Astrocyte (in vitro differentiated cells and primary cell): ENCODE measurements at regions not wholly inside any gene's neighbourhood (a gene's known extent, or its start where the extent isn't known, plus 50 kb on each side); places are given as distances from the start of the nearest gene placed in this dataset.
A peak's percentile ranks its signal among the peaks of the same experiment; 100 is the strongest.
"Not testable (repeated sequence)": the region's sequence is repeated elsewhere in the genome, so short reads cannot be mapped to it uniquely, and the experiment has no call there.

Source experiments
- DNase-seq: peaks from one replicate; pipeline ENCODE4 v3.0.0-alpha.2; 2010; ENCODE audit warnings: low read depth
- FAIRE-seq: peaks from 2 replicates; lab custom pipeline; 2011; peaks lifted over from hg19 to GRCh38; lab: Jason Lieb, UNC
- H2AFZ ChIP-seq: 2 replicates; pipeline ENCODE4 v1.6.0; 2012; ENCODE audit warnings: low read depth, low read length, inconsistent platforms
- H3K27ac ChIP-seq: 2 replicates; pipeline ENCODE4 v1.5.1; 2011; ENCODE audit warnings: low read depth, low read length, inconsistent platforms
- H3K27me3 ChIP-seq: 2 replicates; pipeline ENCODE4 v1.6.0; 2011; ENCODE audit warnings: low read length, inconsistent platforms; ENCODE audit not compliant: insufficient read depth
- H3K36me3 ChIP-seq: 2 replicates; pipeline ENCODE4 v1.5.1; 2011; ENCODE audit warnings: low read length, inconsistent platforms; ENCODE audit not compliant: insufficient read depth
- H3K4me1 ChIP-seq: 2 replicates; pipeline ENCODE4 v1.5.1; 2011; ENCODE audit warnings: low read length, inconsistent platforms; ENCODE audit not compliant: insufficient read depth
- H3K4me2 ChIP-seq: 2 replicates; pipeline ENCODE4 v1.6.0; 2012; ENCODE audit warnings: low read length, inconsistent platforms
- H3K4me3 ChIP-seq: 2 replicates; pipeline ENCODE4 v1.5.1; 2011; ENCODE audit warnings: low read depth, mild to moderate bottlenecking, low read length, inconsistent platforms; ENCODE audit not compliant: insufficient read depth
- H3K79me2 ChIP-seq: 2 replicates; pipeline ENCODE4 v1.6.0; 2012; ENCODE audit warnings: mild to moderate bottlenecking, low read length, inconsistent platforms; ENCODE audit not compliant: insufficient read depth
- H3K9ac ChIP-seq: 2 replicates; pipeline ENCODE4 v1.6.0; 2012; ENCODE audit warnings: mild to moderate bottlenecking, low read length, inconsistent platforms
- H3K9me3 ChIP-seq: 2 replicates; pipeline ENCODE4 v1.5.1; 2012; ENCODE audit warnings: low read depth, mild to moderate bottlenecking, low read length, inconsistent platforms; ENCODE audit not compliant: insufficient read depth
- H4K20me1 ChIP-seq: 2 replicates; pipeline ENCODE4 v1.6.0; 2012; ENCODE audit warnings: low read length, inconsistent platforms; ENCODE audit not compliant: insufficient read depth
- H3K27ac Mint-ChIP-seq: one replicate; pipeline ENCODE4 v1.8.0; 2021; ENCODE audit warnings: mild to moderate bottlenecking, mixed read lengths; ENCODE audit not compliant: unreplicated experiment
- H3K27me3 Mint-ChIP-seq: one replicate; pipeline ENCODE4 v1.8.0; 2021; ENCODE audit warnings: low read depth, mixed read lengths; ENCODE audit not compliant: unreplicated experiment
- H3K36me3 Mint-ChIP-seq: one replicate; pipeline ENCODE4 v1.8.0; 2021; ENCODE audit warnings: low read depth, mixed read lengths; ENCODE audit not compliant: unreplicated experiment
- H3K4me1 Mint-ChIP-seq: one replicate; pipeline ENCODE4 v1.8.0; 2021; ENCODE audit warnings: low read depth, mixed read lengths; ENCODE audit not compliant: unreplicated experiment
- H3K4me3 Mint-ChIP-seq: one replicate; pipeline ENCODE4 v1.8.0; 2021; ENCODE audit warnings: mild to moderate bottlenecking, moderate library complexity, mixed read lengths; ENCODE audit not compliant: unreplicated experiment
- H3K9me3 Mint-ChIP-seq: one replicate; pipeline ENCODE4 v1.8.0; 2021; ENCODE audit warnings: mild to moderate bottlenecking, mixed read lengths; ENCODE audit not compliant: unreplicated experiment
- CTCF ChIP-seq: IDR thresholded peaks from 2 replicates; pipeline ENCODE4 v1.5.1; 2011; ENCODE audit warnings: low read depth, mild to moderate bottlenecking, inconsistent platforms, low read length, moderate library complexity; ENCODE audit not compliant: insufficient read depth
- EZH2 ChIP-seq: IDR thresholded peaks from 2 replicates; pipeline ENCODE4 v1.6.1; 2012; ENCODE audit warnings: mild to moderate bottlenecking, low read length, inconsistent platforms; ENCODE audit not compliant: insufficient read depth

- Histone ChIP-seq H3K9ac (no peak overlapping the region), H3K36me3 (no peaks in the 10 kb centered on the region), H2AFZ (no peak overlapping the region), H3K4me2 (peak overlapping the region; percentile 6), H3K4me1 (no peaks in the 10 kb centered on the region), H4K20me1 (no peaks in the 10 kb centered on the region), H3K79me2 (no peaks in the 10 kb centered on the region), H3K9me3 (no peaks in the 10 kb centered on the region), H3K27me3 (no peaks in the 10 kb centered on the region), H3K27ac (no peak overlapping the region), H3K4me3 (no peak overlapping the region)
- Mint-ChIP-seq H3K4me3 (no peak overlapping the region), H3K27ac (no peak overlapping the region), H3K27me3 (no peaks in the 10 kb centered on the region), H3K4me1 (no peaks in the 10 kb centered on the region), H3K9me3 (no peaks in the 10 kb centered on the region), H3K36me3 (no peaks in the 10 kb centered on the region)
- peak; percentile 23 for DNase-seq
- FAIRE-seq = no peak
- TF ChIP-seq EZH2 (no peak), CTCF (peak; percentile 55)
Observed at GRCh38 chr5:91928754-91929521, 545.8 kb upstream of the ARRDC3 start.

GRCh38 chr5:91927439-91927838 is 544.3 kb upstream of the ARRDC3 start:
- Histone ChIP-seq H3K79me2 (no peaks in the 10 kb centered on the region), H3K36me3 (no peaks in the 10 kb centered on the region), H2AFZ (no peak overlapping the region), H4K20me1 (no peaks in the 10 kb centered on the region), H3K27me3 (no peaks in the 10 kb centered on the region), H3K4me3 (no peak overlapping the region), H3K27ac (no peak overlapping the region), H3K9ac (no peak overlapping the region), H3K9me3 (no peaks in the 10 kb centered on the region), H3K4me2 (no peak overlapping the region), H3K4me1 (no peaks in the 10 kb centered on the region)
- H3K36me3 Mint-ChIP-seq = no peaks in the 10 kb centered on the region
- no peaks in the 10 kb centered on the region for H3K4me1 Mint-ChIP-seq
- no peaks in the 10 kb centered on the region for H3K9me3 Mint-ChIP-seq
- no peak for FAIRE-seq
- H3K27ac Mint-ChIP-seq = no peak overlapping the region
- DNase-seq = no peak
- no peaks in the 10 kb centered on the region for H3K27me3 Mint-ChIP-seq
- TF ChIP-seq EZH2 (no peak), CTCF (no peak)
- H3K4me3 Mint-ChIP-seq = no peak overlapping the region

GRCh38 chr5:91925249-91925648 is 542.1 kb upstream of the ARRDC3 start:
- no peak overlapping the region for H2AFZ ChIP-seq
- H3K27me3 ChIP-seq = no peaks in the 10 kb centered on the region
- TF ChIP-seq CTCF (no peak), EZH2 (no peak)
- H3K4me1 ChIP-seq = no peaks in the 10 kb centered on the region
- DNase-seq (no peak), FAIRE-seq (no peak)
- Mint-ChIP-seq H3K4me3 (no peak overlapping the region), H3K9me3 (no peaks in the 10 kb centered on the region), H3K36me3 (no peaks in the 10 kb centered on the region), H3K27ac (no peak overlapping the region), H3K4me1 (no peaks in the 10 kb centered on the region), H3K27me3 (no peaks in the 10 kb centered on the region)
- no peaks in the 10 kb centered on the region for H3K9me3 ChIP-seq
- no peak overlapping the region for H3K27ac ChIP-seq
- no peaks in the 10 kb centered on the region for H3K79me2 ChIP-seq
- H3K4me3 ChIP-seq = no peak overlapping the region
- no peaks in the 10 kb centered on the region for H3K36me3 ChIP-seq
- no peaks in the 10 kb centered on the region for H4K20me1 ChIP-seq
- H3K4me2 ChIP-seq = no peak overlapping the region
- no peak overlapping the region for H3K9ac ChIP-seq

GRCh38 chr5:91917037-91917814 is 534.1 kb upstream of the ARRDC3 start:
- not testable (repeated sequence) for H3K27ac Mint-ChIP-seq, H3K4me1 Mint-ChIP-seq

More at GRCh38 chr5:91917037-91917814, 534.1 kb upstream of the ARRDC3 start:
- H3K36me3 ChIP-seq, H3K4me3 Mint-ChIP-seq, H4K20me1 ChIP-seq, FAIRE-seq, H3K9ac ChIP-seq, H3K4me2 ChIP-seq, H3K27me3 Mint-ChIP-seq, H3K79me2 ChIP-seq, H3K9me3 Mint-ChIP-seq, DNase-seq, H3K4me3 ChIP-seq, H3K27me3 ChIP-seq, H3K36me3 Mint-ChIP-seq, H3K27ac ChIP-seq, H3K4me1 ChIP-seq, H3K9me3 ChIP-seq, H2AFZ ChIP-seq: not testable (repeated sequence)
